OCI-M1 (cell line): ENCODE measurements at regions not wholly inside any gene's neighbourhood (a gene's known extent, or its start where the extent isn't known, plus 50 kb on each side); places are given as distances from the start of the nearest gene placed in this dataset.

ENCODE experiments used
- DNase-seq: peaks from one replicate; lab custom pipeline; 2025; lab: John Stamatoyannopoulos, UW

DNA sequence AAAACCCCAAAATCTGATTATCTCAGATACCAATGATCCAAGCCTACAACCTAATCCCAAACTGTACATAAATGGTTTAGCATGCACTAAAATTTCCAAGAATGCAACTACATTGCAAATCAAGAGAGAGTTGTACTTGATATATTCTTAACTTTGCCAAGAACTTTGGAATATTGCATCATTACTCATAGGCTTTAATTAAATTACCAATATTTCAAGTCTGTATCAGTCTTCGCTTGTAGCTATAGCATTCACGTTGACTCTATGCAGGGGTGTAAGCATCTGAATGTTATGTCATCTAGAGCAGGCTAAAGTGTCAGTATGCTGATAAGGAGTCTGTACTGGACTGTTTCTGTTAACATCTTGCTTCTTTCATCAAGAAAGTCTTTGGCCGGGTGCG is 56.3 kb downstream of the FOXI3 start:
- no peak for DNase-seq

GRCh38 chr2:88377641-88377991 is 74.9 kb downstream of the FOXI3 start:
- DNase-seq = no peak

- DNase-seq = no peak
These were observed 80.5 kb downstream of the FOXI3 start for GRCh38 chr2:88372042-88372441.

DNA sequence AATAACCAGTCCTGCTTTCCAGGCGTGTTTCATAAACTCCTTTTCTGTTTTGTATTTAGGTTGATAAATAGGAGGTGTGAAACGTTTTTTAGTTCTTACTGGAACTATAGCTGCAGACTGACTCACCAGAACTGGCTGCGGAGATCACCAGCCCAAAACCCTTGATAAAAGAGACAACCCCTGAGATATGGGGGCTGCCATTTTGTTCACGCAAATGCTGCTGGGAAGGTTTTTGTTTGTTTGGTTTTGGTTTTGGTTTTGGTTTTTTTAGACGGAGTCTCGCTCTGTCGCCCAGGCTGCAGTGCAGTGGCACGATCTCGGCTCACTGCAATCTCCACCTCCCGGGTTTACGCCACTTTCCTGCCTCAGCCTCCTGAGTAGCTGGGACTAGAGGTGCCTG is 87.1 kb downstream of the FOXI3 start:
- peak; percentile 55 for DNase-seq

DNA sequence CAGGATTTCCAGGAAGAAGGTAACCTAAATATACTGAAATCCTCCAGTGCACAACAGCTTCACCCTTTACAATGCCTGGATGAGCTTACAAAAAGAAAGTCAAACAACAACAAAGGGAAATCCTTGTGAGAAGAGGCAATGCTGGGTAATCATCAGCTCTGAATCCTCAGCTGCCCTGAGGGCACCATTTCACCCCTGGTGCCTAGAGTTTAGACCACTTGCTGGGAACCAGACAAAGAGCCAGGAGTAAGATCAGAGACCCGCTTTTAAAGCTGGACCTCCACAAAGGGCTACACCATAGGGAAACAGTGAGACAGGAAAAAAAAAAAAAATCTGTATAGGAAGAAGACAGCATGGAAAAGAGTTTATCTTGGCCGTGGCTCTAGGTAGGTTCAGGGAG is 97.0 kb downstream of the FOXI3 start:
- no peak for DNase-seq

DNA sequence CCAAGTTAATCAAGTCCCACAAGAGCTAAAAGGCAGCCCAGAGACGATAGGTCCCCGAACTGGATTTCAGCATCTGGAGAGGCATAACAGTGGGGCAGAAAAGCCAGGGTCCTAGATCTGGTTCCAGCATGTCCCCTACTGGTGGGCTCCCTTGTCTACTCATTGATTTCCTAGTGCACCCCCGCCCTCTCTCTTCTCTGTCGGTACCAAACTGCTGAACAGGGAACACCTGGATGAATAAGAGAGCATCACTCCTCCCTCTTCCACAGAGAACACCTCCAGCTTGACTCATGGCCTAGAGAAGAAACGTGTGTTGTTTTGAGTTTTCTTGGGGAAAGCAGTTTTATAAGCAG is 101.3 kb downstream of the FOXI3 start:
- no peak for DNase-seq

GRCh38 chr2:88350331-88351248 is 101.9 kb downstream of the FOXI3 start:
- no peak for DNase-seq

DNA sequence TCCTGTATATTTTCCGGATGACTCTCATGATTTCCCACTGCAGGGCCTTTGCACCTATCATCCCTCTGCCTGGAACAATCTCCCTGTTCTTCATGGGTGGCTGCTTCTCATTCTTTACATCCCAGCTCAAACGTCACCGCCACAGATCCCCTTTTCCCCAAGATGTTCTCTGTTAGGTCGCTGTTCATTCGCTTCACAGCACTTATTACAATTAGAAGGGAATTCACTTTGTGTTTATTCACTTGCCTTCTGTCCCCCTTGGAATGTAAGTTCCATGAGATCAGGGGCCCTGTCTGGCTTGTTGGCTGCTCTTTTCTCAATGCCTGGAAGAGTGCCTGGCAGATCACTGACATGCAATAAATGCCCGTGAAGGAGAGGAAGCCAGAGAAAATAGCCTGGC is 106.7 kb downstream of the FOXI3 start:
- no peak for DNase-seq

GRCh38 chr2:88342749-88343148 is 109.7 kb downstream of the FOXI3 start:
- DNase-seq = peak; percentile 45

DNA sequence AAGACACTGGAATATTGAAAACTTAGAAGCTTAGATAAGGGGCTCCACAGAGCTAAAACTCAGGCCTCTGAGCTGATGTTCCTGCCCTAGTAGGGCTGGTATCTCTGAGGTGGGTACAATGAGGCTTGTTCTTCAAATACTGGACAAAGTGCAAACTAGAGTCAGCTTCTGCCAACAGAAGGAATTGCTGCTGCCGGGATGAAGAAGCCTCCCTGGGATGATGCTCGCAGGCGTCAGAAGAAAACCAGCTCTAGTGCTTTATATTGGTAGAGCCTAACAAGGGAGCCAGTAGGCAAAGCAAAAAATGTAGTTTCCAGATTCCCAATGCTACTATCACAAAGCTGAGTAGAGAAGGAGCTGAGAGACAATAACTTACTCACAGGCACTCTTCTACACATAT is 118.1 kb downstream of the FOXI3 start:
- DNase-seq = no peak

- no peak for DNase-seq
These were observed 121.3 kb downstream of the FOXI3 start for GRCh38 chr2:88331239-88331638.

DNA sequence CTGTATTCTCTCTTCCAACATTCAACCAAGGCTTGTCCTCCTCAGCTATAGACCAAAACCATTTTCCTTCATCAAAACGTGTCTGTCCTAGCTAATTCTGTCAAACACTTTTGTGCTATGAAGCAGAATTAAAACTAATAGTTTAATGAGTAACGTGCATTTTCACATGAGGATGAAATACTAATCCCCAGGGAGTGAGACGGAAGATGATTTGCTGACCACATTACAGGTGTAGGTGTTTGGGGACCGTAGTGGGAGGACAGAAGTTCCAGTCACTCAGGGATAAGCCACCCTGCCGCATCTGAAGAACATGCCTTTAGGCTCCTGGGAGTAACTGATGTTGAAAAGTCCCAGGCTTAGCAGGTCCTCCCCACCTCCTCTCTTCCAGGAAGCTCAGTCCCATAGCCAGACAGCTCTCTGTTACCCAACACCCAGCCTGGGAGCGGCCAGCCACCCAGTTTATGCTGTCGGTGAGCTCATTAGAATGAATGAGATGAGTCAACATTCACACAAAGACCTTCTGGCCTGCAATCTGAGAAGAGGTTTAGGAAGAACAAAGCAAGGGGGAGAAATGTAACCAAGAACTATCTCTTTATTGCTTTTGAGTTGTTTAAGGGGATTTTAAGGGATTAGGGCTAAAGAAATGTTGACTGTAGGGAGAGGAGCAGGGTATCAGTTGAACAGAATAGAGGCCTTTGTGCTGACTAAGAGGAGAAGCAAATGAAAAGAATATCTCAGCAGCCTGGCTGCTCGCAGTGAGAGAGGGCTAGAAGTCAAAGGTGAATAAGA is 122.5 kb downstream of the FOXI3 start:
- peak; percentile 3 for DNase-seq

DNA sequence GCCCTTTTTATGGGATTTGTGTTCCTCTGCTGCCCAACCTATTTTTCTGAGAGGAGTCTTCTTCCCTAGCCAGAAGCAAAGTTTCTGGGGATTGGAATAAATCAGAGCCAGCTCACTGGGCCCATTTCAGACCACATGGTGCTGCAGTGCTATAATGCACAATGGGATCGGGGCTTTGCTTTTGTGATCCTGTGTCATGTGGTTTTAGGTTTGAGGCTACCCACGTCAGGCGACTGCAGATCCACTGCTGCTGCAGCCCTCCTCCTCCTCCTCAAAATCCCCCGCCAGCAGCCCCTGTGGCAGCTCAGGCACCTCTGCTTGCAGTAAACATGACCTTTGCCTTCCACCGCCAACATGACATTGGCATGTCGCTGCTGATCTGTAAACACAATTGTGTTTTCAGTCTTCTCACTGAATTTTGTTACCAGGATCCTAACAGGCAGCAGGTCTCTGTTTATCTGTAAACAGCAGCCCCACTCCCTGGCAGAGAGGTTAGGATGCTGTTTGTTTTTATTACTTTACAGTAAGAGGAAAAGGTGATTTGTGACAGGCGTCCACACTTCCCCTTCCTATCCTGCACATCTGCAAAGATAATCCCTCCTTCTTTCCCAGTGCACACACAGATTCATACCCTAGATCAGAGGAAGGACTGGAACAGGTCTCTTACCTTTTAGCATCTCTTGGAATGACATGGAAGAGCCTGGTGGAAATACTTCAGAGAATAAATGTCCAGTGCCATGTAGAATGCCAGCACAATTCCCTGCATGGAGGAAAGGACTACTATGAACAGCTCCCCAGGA is 130.8 kb downstream of the FOXI3 start:
- no peak for DNase-seq

- DNase-seq = no peak
These were observed 132.3 kb downstream of the FOXI3 start for GRCh38 chr2:88320076-88320773.

DNA sequence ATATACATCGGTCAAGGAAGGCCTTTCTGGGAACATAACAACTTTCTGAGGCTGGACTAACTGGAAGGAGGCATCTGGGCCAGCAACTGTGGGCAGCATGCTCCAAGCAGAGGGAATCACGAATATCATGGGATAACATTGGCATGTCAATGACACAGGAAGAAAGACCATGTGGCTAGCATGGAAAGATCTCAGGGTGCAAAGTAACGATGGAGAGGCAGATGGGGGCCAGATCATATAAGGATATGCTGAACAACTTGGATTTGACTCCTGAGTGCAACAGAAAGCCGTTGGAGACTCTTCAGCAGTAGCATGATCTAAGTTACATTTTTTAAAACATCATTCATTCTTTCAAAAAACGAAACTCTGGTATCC is 133.6 kb downstream of the FOXI3 start:
- DNase-seq = no peak

DNA sequence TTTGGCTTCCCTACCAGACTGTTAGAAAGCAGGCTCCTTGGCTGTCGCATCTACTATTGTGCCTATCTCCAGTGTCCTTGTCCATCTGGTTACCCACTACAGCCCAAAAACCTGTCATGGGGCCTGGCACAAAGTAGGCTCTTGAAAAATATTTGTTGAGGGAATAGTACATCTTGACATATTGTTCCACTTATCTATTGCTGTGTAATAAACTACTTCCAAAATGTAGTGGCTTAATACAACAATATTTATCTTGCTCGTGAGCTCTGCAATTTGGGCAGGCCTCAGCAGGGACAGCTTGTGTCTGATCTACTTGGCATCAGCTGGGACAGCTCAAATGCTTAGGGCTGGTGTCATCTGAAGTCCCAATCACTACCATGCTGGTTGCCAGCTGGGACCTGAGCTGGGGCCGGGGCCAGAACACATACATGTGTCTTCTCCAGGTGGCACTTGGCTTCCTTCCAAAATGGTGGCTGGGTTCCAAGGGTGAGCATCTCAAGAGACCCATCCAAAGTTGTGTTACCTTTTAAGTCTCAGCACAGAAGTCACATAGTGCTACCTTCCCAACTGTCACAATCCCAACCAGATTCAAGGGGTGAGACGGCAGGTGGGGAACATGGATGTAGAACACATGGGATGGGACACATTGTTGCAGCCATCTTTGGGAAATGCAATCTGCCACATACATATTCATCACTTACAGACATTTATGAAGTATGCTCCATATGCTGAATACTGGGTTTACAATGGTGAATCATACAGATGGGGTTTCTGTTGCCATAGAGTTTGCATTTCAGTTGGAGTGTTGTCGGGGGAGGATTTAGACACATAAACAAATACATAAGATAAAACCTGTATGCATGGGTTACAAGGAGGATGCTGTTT is 134.2 kb downstream of the FOXI3 start:
- no peak for DNase-seq

- DNase-seq = no peak
These were observed 140.6 kb downstream of the THNSL2 start for GRCh38 chr2:88310787-88311186.

GRCh38 chr2:88307817-88308216 is 137.7 kb downstream of the THNSL2 start:
- DNase-seq = peak; percentile 50

- DNase-seq = no peak
These were observed 133.7 kb downstream of the THNSL2 start for GRCh38 chr2:88303865-88304264.

DNA sequence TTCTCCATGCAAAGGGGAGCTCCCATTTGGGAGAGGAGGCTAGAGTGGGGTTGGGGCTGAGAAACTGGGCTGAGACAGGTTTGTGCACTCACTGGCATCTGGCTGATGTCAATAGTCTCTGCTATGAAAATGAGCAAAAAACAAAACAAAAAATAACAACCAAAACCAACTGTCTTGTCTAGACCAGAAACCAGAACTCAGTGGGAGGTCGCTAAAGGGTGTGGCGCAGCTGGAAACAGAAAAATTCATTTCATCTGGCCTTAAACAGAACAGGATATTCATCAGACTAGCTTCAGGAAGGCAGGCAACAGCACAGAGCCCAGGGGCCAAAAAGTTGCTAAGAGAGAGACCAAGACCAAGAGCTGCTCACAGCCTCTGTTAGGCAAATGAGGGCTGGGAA is 126.1 kb downstream of the THNSL2 start:
- DNase-seq = no peak
